GM12872 (cell line): ENCODE measurements at regions not wholly inside any gene's neighbourhood (a gene's known extent, or its start where the extent isn't known, plus 50 kb on each side); places are given as distances from the start of the nearest gene placed in this dataset.

Experiments used
- TF ChIP-seq, protein P1 (sequence below): IDR thresholded peaks from 3 replicates; pipeline ENCODE4 v1.5.1; 2011; ENCODE audit warnings: low read depth, mild to moderate bottlenecking, low read length, moderate library complexity; ENCODE audit not compliant: insufficient read depth

DNA sequence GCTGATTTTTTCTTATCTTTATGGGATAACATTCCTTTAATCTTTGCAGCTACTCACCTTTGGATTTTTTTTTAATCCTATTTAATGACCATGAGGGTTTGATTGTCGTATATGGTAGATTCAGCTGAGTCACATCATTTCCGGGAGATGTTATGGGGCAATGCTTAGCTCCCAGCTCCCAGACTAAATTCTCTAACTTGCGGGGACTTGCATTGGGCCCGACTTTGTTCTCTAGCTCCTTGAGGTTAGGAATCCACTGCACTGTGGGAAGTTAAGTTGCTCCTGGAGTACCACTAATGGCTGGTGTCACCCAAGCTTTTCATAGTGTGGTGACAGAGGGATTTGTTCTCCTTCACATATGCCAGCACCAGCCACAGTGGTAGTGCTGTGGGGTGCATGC lies 287.4 kb downstream of the TECRL start:
- TF ChIP-seq, protein P1, sequence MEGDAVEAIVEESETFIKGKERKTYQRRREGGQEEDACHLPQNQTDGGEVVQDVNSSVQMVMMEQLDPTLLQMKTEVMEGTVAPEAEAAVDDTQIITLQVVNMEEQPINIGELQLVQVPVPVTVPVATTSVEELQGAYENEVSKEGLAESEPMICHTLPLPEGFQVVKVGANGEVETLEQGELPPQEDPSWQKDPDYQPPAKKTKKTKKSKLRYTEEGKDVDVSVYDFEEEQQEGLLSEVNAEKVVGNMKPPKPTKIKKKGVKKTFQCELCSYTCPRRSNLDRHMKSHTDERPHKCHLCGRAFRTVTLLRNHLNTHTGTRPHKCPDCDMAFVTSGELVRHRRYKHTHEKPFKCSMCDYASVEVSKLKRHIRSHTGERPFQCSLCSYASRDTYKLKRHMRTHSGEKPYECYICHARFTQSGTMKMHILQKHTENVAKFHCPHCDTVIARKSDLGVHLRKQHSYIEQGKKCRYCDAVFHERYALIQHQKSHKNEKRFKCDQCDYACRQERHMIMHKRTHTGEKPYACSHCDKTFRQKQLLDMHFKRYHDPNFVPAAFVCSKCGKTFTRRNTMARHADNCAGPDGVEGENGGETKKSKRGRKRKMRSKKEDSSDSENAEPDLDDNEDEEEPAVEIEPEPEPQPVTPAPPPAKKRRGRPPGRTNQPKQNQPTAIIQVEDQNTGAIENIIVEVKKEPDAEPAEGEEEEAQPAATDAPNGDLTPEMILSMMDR = no peak

DNA sequence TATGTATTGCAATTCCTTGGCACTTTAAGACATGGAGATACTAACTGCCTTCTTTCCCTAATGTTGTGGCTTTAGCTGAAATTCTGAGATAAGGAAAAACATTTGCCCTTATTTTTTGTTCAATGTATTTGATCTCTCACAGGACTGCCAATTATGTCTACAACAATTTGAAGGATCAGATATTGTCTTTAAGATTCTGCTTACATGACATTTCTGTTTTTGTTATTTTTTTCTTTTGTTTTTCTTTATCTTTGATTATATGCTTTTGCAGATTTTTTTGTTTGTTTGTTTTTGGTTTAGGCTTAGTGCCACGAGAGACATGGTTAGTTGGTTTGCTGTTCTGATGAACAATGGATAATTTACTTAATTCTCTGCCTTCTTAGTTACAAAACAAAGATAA lies 303.3 kb downstream of the TECRL start:
- TF ChIP-seq, protein P1 = no peak

DNA sequence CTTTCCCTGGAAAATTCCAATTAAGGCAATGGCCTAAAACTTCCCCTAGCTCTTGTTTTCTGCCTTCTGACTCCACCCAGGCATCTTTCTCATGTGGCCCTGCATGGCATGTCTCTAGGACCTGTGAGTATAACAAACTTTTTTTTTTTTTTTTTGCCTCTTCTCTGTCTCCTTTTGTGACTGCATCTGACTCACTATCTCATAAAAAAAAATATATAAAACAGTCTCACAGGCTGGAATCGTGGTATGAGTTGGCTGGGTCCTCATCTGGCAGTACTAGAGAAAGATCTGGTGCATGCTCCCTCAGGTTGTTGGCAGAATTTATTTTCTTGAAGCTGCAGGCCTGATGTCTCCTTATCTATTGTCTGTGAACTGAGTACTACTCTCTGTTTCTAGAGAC lies 313.9 kb downstream of the TECRL start:
- TF ChIP-seq, protein P1 = no peak

DNA sequence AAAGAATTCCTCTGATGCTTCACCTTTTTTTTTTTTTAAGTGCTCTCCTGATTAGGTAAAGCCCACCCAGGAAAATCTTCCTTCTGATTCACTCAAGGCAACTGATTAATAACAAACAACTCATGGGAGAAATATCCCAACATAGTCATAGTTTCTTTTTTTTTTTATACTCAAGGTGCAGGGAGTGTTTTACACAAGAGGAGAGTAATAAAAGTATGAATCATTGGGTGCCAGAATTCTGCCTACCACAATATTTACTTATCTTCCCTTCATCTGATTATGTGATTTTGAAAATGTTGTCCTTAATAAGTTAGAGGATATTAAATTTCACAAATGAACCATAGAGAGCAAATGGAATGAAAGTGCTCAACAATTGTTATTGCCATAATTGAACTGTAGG lies 329.9 kb downstream of the TECRL start:
- TF ChIP-seq, protein P1 = no peak

DNA sequence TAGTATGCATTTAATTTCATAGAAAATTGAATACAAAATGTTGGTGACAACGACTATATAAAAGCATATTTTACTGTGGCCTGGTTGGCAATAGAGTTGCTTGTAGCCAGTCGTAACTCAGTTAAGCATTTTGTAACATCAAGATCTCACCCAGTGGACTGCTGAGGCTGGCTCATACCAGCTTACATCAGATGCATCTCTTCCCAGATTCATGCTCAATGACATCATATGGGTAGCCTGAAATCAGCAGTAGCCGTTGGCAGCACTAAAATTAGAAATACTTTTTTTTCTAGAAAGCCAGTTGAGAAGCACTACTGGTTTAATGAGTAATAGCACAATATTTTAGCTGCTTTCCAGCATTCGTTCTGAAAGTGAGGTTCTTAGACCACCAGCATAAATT lies 341.2 kb downstream of the TECRL start:
- TF ChIP-seq, protein P1 = no peak

DNA sequence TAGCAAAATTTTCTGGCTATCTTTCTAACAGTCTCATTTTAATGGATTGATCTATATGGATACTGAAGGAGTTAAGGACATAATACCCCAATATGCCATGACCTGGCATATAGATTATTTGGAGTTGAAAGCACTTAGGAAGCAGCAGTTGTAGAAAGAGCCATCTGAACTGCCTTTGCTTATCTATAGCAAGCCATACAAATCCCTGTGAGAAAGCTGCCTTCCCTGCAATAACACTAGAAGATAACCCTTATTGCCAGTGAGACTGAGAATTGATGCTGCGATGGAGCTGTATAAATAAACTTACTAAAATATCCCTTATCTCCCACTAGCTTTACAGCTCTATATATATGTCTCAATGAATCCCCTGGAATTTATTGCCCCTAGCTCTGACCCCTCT lies 346.3 kb downstream of the TECRL start:
- TF ChIP-seq, protein P1 = no peak

DNA sequence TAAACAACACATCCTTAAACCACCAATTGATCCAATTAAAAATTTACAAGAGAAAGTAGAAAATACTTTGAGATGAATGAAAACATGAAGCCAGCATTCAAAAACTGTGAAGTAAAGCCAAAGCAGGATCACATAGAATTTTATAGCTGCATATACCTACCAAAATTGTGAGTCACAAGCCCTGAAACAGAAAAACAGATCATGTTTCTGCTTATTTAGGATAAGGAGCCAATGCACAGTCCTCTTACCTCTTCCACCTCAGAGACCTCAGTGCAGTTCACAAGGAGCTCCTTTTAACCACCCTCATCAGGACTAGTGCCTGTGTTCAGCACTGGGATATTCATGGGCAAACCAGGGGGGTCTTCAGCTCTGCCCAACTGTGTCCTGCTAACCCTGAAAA lies 386.7 kb downstream of the TECRL start:
- TF ChIP-seq, protein P1 = no peak

DNA sequence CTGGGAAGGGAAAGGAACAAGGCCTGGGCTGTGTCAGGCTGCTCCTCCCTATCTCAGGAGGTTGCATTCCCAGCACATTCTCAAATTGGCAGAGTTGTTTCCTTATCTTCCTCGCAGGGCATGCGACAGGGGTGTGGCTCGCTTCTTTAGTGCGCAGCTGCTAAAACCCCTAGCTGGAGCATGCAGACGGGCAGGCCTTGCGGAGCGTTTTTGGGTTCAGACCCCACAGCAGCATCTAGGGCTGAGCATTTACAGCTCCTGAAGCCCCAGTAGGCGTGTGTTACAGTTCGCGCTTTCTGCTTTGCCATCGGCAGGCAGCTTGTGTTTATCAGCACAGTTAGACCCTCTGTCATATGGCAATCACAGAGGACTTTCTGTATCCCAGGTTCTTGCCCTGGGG lies 392.4 kb downstream of the TECRL start:
- TF ChIP-seq, protein P1 = no peak
